SJSA1 (cell line): ENCODE measurements at regions not wholly inside any gene's neighbourhood (a gene's known extent, or its start where the extent isn't known, plus 50 kb on each side); places are given as distances from the start of the nearest gene placed in this dataset.

Source experiments
- DNase-seq, 2 experiments: peaks; one replicate each; pipeline ENCODE4 v3.0.0-alpha.2; 2015 to 2020; ENCODE audit warnings: low spot score in 2 of 2, low read depth in 1 of 2
- H3K27ac ChIP-seq: fragments of 250-450 bp; sonication (Bioruptor Pico); 2 replicates; pipeline ENCODE4 v1.5.1; 2020; ENCODE audit warnings: mild to moderate bottlenecking, moderate library complexity
- H3K27me3 ChIP-seq: fragments of 250-450 bp; sonication (Bioruptor Pico); replicated peaks from 2 replicates; pipeline ENCODE4 v1.5.1; 2020; ENCODE audit warnings: mild to moderate bottlenecking, moderate library complexity
- H3K36me3 ChIP-seq: fragments of 250-450 bp; sonication (Bioruptor Pico); 2 replicates; pipeline ENCODE4 v1.5.1; 2020; ENCODE audit warnings: mild to moderate bottlenecking
- H3K4me1 ChIP-seq: fragments of 250-450 bp; sonication (Bioruptor Pico); replicated peaks from 2 replicates; pipeline ENCODE4 v1.6.1; 2021; ENCODE audit warnings: mild to moderate bottlenecking
- H3K4me3 ChIP-seq: fragments of 250-450 bp; sonication (Bioruptor Pico); 2 replicates; pipeline ENCODE4 v1.5.1; 2020; ENCODE audit warnings: mild to moderate bottlenecking
- H3K9me3 ChIP-seq: fragments of 250-450 bp; sonication (Bioruptor Pico); replicated peaks from 2 replicates; pipeline ENCODE4 v1.5.1; 2020; ENCODE audit warnings: mild to moderate bottlenecking

DNA sequence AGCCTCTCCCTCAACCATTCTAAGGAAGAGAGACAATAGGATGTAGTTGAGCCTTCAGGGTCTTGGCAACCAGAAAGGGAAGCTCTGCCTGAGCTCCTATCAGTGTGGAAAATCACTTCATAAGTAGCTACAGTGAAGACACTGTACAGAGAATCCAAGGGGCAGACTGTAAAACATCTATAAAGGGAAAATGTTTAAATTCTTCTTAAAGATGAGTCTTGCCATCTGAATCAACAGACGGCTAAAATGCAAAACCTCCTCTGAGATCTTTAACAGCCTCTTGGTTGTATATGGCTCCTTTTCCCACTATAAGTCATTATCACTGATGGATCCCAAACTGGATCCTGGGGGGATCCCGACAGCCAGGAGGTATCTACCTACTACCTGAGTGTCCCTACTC, 239.2 kb upstream of the SOX9 start:
- Histone ChIP-seq H3K27me3 (no peaks in the 10 kb centered on the region), H3K4me1 (no peaks in the 10 kb centered on the region), H3K4me3 (no peak overlapping the region), H3K36me3 (no peaks in the 10 kb centered on the region), H3K27ac (no peak overlapping the region), H3K9me3 (no peaks in the 10 kb centered on the region)
- DNase-seq = no peak

DNA sequence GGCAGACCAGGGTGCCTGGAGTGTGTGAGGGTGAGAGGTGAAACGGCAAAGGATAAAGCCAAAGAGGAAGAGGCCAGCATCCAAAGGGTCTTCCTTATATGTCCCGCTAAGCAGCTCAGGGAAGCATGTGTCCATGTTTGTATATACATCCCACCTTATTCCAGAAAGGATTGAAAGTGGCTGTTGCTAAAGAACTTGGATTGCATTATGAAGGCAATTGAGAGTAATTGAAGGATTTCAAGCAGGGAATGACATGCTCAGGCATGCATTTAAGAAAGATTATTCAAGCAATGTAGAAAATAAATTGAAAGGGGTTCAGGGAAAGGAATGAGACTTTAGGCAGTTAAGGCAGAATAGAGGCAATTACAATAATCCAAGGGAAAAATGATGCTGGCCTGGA, 237.6 kb upstream of the SOX9 start:
- Histone ChIP-seq H3K27me3 (no peaks in the 10 kb centered on the region), H3K4me1 (no peaks in the 10 kb centered on the region), H3K27ac (no peak overlapping the region), H3K9me3 (no peaks in the 10 kb centered on the region), H3K36me3 (no peaks in the 10 kb centered on the region), H3K4me3 (no peak overlapping the region)
- DNase-seq = no peak

DNA sequence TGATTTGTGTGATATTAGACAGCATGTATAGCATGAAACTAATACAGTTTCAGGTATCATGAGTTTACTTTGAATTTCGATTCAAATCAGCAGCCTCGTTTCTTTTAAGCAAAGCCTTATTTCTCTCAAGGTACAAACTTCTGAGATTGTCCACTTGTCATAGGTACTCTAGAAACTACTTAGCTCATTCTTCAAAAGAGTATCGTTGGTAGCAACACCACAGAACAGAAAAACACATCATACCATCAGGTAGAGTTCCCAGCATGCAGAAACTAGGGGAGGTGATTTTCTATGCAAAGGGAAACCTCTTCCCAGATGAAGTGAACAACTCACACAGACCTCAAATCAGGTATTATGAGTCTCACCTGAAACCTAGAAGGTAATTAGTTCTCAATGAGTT, 237.0 kb upstream of the SOX9 start:
- Histone ChIP-seq H3K36me3 (no peaks in the 10 kb centered on the region), H3K4me1 (no peaks in the 10 kb centered on the region), H3K9me3 (no peaks in the 10 kb centered on the region), H3K27me3 (no peaks in the 10 kb centered on the region), H3K27ac (no peak overlapping the region), H3K4me3 (no peak overlapping the region)
- no peak for DNase-seq

DNA sequence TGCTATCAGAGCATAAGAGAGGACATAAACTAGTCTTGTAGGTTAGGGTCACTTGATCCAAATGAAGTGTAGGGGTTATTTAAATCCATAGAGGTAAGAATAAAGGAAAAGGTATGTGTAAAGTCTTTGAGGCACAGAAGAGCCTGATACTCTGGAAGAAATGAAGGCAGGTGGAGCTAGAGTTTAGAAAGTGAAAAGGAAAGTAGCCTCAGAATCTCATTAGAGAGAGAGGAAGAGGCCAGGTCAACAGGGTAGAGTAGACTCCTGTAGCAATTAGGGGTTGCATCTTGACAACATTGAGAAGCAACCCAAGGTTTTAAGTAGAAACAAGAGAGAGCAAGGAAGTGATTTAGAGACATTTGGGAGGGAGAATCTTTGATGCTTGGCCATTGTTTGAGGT, 235.2 kb upstream of the SOX9 start:
- no peaks in the 10 kb centered on the region for H3K4me1 ChIP-seq
- no peak overlapping the region for H3K27ac ChIP-seq
- no peak for DNase-seq
- H3K4me3 ChIP-seq = no peak overlapping the region
- H3K9me3 ChIP-seq = no peaks in the 10 kb centered on the region
- no peaks in the 10 kb centered on the region for H3K36me3 ChIP-seq
- no peaks in the 10 kb centered on the region for H3K27me3 ChIP-seq

DNA sequence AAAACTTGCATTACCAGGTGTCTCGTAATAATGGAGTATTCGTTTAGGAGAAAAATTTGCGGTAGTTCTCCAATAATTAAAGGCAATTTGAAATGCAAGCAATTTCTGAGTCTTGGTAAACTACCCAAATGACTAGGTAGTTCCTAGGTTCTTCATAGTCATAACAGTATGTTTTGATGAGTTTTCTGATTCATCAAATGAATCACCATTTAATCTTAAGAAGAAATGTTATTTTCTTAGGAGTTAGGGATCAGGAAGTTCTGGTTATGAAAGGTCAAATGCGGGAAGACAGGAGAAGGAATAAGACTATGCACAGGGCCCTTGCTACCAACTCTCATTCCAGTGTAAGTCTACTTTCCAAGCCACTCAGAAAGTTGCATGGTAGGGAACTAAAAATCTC, 221.5 kb upstream of the SOX9 start:
- H3K4me3 ChIP-seq = no peak overlapping the region
- no peak for DNase-seq
- no peaks in the 10 kb centered on the region for H3K36me3 ChIP-seq
- H3K27ac ChIP-seq = no peak overlapping the region
- H3K9me3 ChIP-seq = no peaks in the 10 kb centered on the region
- H3K4me1 ChIP-seq = no peaks in the 10 kb centered on the region
- H3K27me3 ChIP-seq = no peaks in the 10 kb centered on the region

DNA sequence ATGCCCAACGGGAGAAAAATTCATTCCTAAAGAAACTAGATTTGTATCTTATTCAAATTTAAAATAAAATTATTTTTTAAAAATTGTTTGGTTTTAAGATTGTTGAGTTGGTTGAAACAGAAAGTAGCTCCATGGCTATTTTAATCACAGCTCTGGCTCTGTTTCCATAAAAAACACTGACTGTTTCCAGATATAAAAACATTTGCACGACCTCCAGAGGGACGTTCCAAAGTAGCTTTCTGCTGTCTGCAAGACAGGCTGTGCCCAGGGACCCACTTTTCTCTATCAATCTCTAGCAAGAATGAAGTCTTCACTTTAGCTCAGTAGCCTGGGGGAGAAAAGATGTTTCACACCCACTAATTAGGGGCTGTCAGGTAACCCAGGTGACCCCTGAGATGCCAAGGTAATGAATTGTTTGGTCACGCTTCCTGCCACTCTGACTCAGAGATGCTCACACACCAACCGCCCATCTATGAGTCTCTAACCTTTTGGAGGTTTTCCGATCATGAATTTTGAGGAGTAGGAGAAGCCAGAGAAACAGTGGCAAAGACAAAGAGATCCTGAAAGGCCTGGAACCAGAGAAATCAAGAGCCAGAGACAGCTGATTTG, 220.1 kb upstream of the SOX9 start:
- no peaks in the 10 kb centered on the region for H3K4me1 ChIP-seq
- no peaks in the 10 kb centered on the region for H3K9me3 ChIP-seq
- H3K4me3 ChIP-seq = no peak overlapping the region
- H3K27ac ChIP-seq = no peak overlapping the region
- H3K27me3 ChIP-seq = no peaks in the 10 kb centered on the region
- no peak for DNase-seq
- H3K36me3 ChIP-seq = no peaks in the 10 kb centered on the region

DNA sequence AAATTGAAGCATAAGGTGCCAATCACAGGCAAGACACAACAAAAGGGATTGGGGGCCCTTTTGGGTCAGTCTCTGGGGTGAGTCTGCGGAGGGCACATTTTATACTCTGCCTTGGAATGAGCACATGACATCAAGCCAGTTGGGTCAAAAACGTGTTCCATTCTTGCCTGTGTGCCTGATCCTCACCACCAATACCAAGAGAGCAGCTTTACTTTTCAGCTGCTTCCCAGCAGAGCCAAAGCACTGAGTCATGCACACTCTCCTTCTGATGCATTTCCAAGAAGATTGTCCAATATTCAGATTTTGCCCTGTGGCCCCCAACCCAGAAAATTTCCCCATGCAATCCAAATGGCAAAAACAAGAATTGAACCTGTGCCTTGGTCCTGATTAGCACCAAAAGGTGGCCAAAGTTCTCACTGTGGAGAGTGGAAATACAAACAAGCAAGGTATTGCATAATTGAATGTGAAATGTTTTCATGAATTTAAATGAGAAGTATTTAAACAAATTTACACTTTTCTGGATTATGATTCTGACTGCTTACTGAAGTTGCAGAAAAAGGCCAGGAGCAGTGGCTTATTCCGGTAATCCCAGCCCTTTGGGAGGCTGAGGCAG, 217.8 kb upstream of the SOX9 start:
- H3K4me1 ChIP-seq = no peaks in the 10 kb centered on the region
- H3K27me3 ChIP-seq = no peaks in the 10 kb centered on the region
- no peak for DNase-seq
- H3K27ac ChIP-seq = no peak overlapping the region
- no peaks in the 10 kb centered on the region for H3K9me3 ChIP-seq
- no peak overlapping the region for H3K4me3 ChIP-seq
- no peaks in the 10 kb centered on the region for H3K36me3 ChIP-seq

DNA sequence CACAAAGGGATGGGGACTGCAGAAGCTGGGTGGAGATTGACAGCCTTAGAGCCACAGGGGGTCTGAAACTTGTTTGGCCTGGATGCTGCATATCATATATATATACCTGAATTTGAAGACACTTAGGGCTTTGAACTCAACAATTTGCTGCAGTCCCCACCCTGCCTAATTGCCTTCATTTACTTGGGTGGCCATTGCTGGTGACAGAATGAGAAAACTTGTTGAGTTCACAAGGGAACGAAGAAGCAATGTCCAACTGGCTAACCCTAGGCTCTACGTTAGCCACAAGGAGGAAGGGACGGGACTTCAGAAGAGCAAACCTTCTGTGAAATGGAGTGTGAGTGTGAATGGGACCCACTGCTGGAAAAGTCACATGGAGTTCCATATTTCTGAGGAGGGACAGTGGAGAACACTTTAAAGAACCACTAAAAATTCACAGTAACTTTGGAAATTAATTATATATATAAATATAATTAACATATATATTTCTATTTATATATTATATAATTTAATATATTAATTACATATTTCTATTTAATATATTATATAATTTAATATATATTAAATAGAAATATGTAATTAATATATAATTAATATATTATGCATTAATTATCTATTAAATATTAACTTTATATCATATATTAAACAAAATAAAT, 215.3 kb upstream of the SOX9 start:
- no peaks in the 10 kb centered on the region for H3K4me1 ChIP-seq

DNA sequence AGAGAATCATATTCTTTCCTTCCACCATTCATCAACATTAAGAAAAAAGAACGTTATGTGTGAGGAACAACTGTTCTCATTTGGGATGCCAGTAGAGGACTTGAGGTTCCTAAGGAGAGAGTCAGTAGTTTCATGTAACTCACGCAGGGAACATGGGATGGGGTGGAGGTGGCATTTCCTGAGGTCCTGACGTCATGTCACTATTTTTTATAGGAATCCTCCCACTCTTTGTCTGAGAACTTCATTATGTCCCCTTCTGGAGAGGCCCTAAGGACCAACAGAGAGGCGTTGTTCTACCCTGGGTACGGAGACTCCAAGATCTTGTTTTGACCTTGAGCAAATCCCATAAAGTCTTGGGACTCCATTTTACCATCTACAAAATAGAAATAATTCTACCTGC, 211.7 kb upstream of the SOX9 start:
- Histone ChIP-seq H3K27me3 (no peaks in the 10 kb centered on the region), H3K9me3 (no peaks in the 10 kb centered on the region), H3K4me1 (no peaks in the 10 kb centered on the region), H3K36me3 (no peaks in the 10 kb centered on the region), H3K4me3 (no peak overlapping the region), H3K27ac (no peak overlapping the region)
- no peak for DNase-seq

More for the DNA sequence above, 215.3 kb upstream of the SOX9 start:
- no peak for DNase-seq
- no peak overlapping the region for H3K27ac ChIP-seq
- H3K4me3 ChIP-seq = no peak overlapping the region
- H3K27me3 ChIP-seq = no peaks in the 10 kb centered on the region
- H3K36me3 ChIP-seq = no peaks in the 10 kb centered on the region
- H3K9me3 ChIP-seq = no peaks in the 10 kb centered on the region

DNA sequence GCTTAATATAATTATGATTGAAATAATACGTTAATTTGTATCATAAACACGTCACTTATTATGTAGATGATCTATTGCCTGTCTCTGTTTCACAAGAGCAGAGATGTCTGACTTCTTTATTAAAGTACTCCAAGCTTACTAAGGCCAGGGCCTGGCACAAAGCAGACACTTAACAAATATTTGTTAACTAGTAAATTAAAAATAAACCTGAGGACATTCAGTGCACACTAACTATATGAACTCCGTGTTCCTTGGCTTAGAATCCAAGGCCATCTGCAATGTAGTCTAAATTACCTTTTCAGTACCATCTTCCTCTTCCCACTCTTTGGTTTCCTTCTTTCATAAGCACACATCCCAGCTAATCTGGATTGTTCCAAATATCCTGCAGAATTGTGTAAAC, 210.8 kb upstream of the SOX9 start:
- H3K9me3 ChIP-seq = no peaks in the 10 kb centered on the region
- no peaks in the 10 kb centered on the region for H3K27me3 ChIP-seq
- H3K4me1 ChIP-seq = no peaks in the 10 kb centered on the region
- no peak overlapping the region for H3K27ac ChIP-seq
- H3K4me3 ChIP-seq = no peak overlapping the region
- no peaks in the 10 kb centered on the region for H3K36me3 ChIP-seq
- DNase-seq = no peak

DNA sequence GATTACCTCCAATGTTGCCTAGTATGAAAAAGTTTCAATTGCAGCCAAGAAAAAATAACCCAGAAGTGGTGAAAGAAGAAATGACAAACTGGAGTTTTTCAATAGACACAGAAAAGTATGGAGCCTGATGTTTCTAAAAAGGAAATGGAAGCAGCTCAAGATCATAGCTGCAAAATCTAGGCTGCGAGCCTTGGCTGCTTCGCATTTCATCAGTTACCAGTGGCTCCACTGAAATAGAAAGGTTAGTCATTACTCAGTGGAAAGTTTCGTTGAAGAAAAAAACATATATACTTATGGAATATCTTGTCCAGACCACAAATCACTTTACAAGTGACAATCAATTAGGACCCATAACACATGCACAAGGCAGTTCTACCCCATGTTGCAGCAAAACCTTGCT, 206.8 kb upstream of the SOX9 start:
- no peaks in the 10 kb centered on the region for H3K27me3 ChIP-seq
- H3K4me3 ChIP-seq = no peak overlapping the region
- H3K27ac ChIP-seq = no peak overlapping the region
- H3K9me3 ChIP-seq = no peaks in the 10 kb centered on the region
- no peaks in the 10 kb centered on the region for H3K36me3 ChIP-seq
- DNase-seq = no peak
- no peaks in the 10 kb centered on the region for H3K4me1 ChIP-seq

DNA sequence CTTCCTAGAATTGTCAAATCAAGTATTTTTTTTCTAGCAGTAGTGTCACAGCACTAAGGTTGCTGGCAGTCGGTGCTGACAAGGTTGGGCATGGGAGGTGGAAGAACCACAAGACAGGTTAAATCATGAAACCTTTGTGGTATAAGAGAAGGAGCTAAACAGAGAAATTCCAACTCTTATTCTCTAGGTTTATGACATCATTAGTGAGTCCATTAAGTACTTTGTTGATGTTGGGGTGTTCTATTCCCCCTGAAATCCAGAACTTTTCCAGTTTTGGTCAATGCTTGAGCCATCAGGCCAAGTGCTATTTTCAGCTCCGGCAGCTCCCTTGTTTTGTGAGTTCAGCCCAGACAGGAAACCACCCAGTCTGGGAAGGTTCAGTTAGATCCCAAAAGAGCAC, 206.0 kb upstream of the SOX9 start:
- Histone ChIP-seq H3K27ac (no peak overlapping the region), H3K27me3 (no peaks in the 10 kb centered on the region), H3K4me1 (no peaks in the 10 kb centered on the region), H3K9me3 (no peaks in the 10 kb centered on the region), H3K4me3 (no peak overlapping the region), H3K36me3 (no peaks in the 10 kb centered on the region)
- no peak for DNase-seq

DNA sequence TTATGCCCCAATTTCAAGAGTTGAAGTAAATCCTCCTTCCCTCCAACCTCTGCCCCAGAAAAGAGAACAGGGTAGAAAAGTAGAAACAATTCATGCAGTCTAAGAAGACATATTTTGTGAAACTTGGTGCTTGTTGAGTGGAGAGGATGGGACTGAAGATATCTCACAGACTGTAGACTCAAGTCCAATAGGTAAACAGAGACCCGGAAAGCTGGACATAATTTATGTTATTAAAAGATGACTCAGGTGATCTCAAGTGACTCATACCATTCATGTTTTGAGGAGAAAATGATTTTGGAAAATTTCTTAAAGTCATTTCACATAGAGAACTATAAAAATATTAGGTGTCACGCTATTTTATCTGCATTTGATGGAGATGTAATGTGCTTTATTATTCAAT, 203.1 kb upstream of the SOX9 start:
- no peaks in the 10 kb centered on the region for H3K27me3 ChIP-seq
- no peaks in the 10 kb centered on the region for H3K4me1 ChIP-seq
- no peaks in the 10 kb centered on the region for H3K36me3 ChIP-seq
- H3K27ac ChIP-seq = no peak overlapping the region
- DNase-seq = no peak
- H3K9me3 ChIP-seq = no peaks in the 10 kb centered on the region
- no peak overlapping the region for H3K4me3 ChIP-seq

DNA sequence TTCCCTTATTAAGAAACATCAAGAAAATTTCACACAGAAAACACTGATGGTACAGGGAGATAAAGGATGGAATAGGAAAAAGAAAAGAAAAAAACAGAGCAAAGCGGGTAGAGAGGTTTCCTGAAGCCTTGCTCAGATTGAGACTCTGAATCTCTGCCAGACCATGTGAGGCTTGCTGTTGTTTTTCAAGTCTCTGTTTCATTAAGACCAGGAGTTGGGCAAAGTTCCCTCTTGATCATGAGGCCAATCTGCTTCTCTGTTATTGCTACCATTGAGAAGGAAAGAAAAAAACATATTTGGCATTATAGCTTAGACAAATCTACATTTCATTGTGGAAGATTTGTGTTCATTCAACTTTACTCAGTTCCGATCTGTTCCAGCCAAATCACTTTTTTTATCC, 201.6 kb upstream of the SOX9 start:
- no peaks in the 10 kb centered on the region; the same call in 1 of the 2 replicates for H3K9me3 ChIP-seq
- H3K27ac ChIP-seq = no peak overlapping the region
- no peaks in the 10 kb centered on the region for H3K36me3 ChIP-seq
- H3K27me3 ChIP-seq = no peaks in the 10 kb centered on the region
- no peak for DNase-seq
- H3K4me3 ChIP-seq = no peak overlapping the region
- H3K4me1 ChIP-seq = no peaks in the 10 kb centered on the region
